GM12891 (cell line): ENCODE measurements at regions not wholly inside any gene's neighbourhood (a gene's known extent, or its start where the extent isn't known, plus 50 kb on each side); places are given as distances from the start of the nearest gene placed in this dataset.

Experiments used
- DNase-seq: peaks from one replicate; pipeline ENCODE4 v3.0.0; 2011; ENCODE audit warnings: low spot score; ENCODE audit not compliant: insufficient read length
- FAIRE-seq: peaks from 2 replicates; lab custom pipeline; 2011; peaks lifted over from hg19 to GRCh38; lab: Jason Lieb, UNC
- PAX5 ChIP-seq: IDR thresholded peaks from 2 replicates; pipeline ENCODE4 v1.6.1; 2011; ENCODE audit warnings: low read length, moderate library complexity, mild to moderate bottlenecking; ENCODE audit not compliant: insufficient read depth, severe bottlenecking
- POLR2A ChIP-seq: IDR thresholded peaks from 2 replicates; pipeline ENCODE4 v1.6.1; 2011; ENCODE audit warnings: low read depth, low read length, control low read depth
- POLR2AphosphoS5 ChIP-seq: IDR thresholded peaks from 2 replicates; pipeline ENCODE4 v1.6.1; 2011; ENCODE audit warnings: low read depth, low read length, control low read depth
- POU2F2 ChIP-seq: IDR thresholded peaks from 2 replicates; pipeline ENCODE4 v1.6.1; 2011; ENCODE audit warnings: low read depth, mild to moderate bottlenecking, control low read depth, low read length, moderate library complexity
- SPI1 ChIP-seq: IDR thresholded peaks from 2 replicates; pipeline ENCODE4 v1.6.1; 2011; ENCODE audit warnings: low read depth, low read length, control low read depth
- TAF1 ChIP-seq: IDR thresholded peaks from 2 replicates; pipeline ENCODE4 v1.6.1; 2011; ENCODE audit warnings: low read depth, low read length, control low read depth

- no peak for FAIRE-seq
- no peak for DNase-seq
- no peak for TF ChIP-seq POLR2AphosphoS5
Measured at GRCh38 chr4:164428561-164428960, 325.4 kb upstream of the SMIM31 start.

GRCh38 chr4:164438321-164438720 is 315.6 kb upstream of the SMIM31 start:
- DNase-seq = no peak

GRCh38 chr4:164439037-164439436 is 314.9 kb upstream of the SMIM31 start:
- no peak for DNase-seq
- TF ChIP-seq POU2F2 (no peak), POLR2A (no peak), PAX5 (no peak), SPI1 (no peak), TAF1 (no peak), POLR2AphosphoS5 (no peak)
- no peak for FAIRE-seq

More at GRCh38 chr4:164438321-164438720, 315.6 kb upstream of the SMIM31 start:
- TF ChIP-seq POLR2AphosphoS5 = no peak
- TF ChIP-seq TAF1 = no peak
- TF ChIP-seq SPI1 = no peak
- no peak for TF ChIP-seq POU2F2
- no peak for TF ChIP-seq PAX5
- TF ChIP-seq POLR2A = no peak
- FAIRE-seq = no peak

GRCh38 chr4:164440199-164440598 is 313.7 kb upstream of the SMIM31 start:
- DNase-seq = no peak
- no peak for FAIRE-seq
- TF ChIP-seq PAX5 (no peak), SPI1 (no peak), POU2F2 (no peak), POLR2A (no peak), TAF1 (no peak), POLR2AphosphoS5 (no peak)

GRCh38 chr4:164441109-164441508 is 312.8 kb upstream of the SMIM31 start:
- DNase-seq = no peak
- no peak for FAIRE-seq
- TF ChIP-seq POLR2A (no peak), POLR2AphosphoS5 (no peak), POU2F2 (no peak)

- DNase-seq = no peak
- TF ChIP-seq POLR2A (no peak), POU2F2 (no peak), POLR2AphosphoS5 (no peak), SPI1 (no peak), TAF1 (no peak), PAX5 (no peak)
- FAIRE-seq = no peak
Measured at GRCh38 chr4:164442180-164442579, 311.8 kb upstream of the SMIM31 start.

GRCh38 chr4:164446516-164446915 is 307.4 kb upstream of the SMIM31 start:
- TF ChIP-seq POLR2A (no peak), POLR2AphosphoS5 (no peak), POU2F2 (no peak), TAF1 (no peak), SPI1 (no peak), PAX5 (no peak)
- DNase-seq = no peak
- no peak for FAIRE-seq

- DNase-seq (no peak), FAIRE-seq (no peak)
- TF ChIP-seq SPI1 (no peak), POLR2A (no peak), TAF1 (no peak), PAX5 (no peak), POLR2AphosphoS5 (no peak), POU2F2 (no peak)
Measured at GRCh38 chr4:164461901-164462300, 292.0 kb upstream of the SMIM31 start.

GRCh38 chr4:164462471-164462870 is 291.5 kb upstream of the SMIM31 start:
- no peak for TF ChIP-seq POLR2A
- no peak for TF ChIP-seq SPI1
- no peak for TF ChIP-seq POU2F2
- TF ChIP-seq PAX5 = no peak
- TF ChIP-seq POLR2AphosphoS5 = no peak
- TF ChIP-seq TAF1 = no peak
- DNase-seq = no peak
- no peak for FAIRE-seq

- DNase-seq = no peak
- TF ChIP-seq SPI1 (no peak), TAF1 (no peak), POLR2A (no peak), POLR2AphosphoS5 (no peak), PAX5 (no peak), POU2F2 (no peak)
- FAIRE-seq = no peak
Measured at GRCh38 chr4:164464313-164464712, 289.6 kb upstream of the SMIM31 start.

- TF ChIP-seq SPI1 (no peak), POU2F2 (no peak), TAF1 (no peak), POLR2A (no peak), PAX5 (no peak), POLR2AphosphoS5 (no peak)
- DNase-seq = no peak
- no peak for FAIRE-seq
Measured at GRCh38 chr4:164467493-164467892, 286.4 kb upstream of the SMIM31 start.
